ENCODE measurements at regions not wholly inside any gene's neighbourhood (a gene's known extent, or its start where the extent isn't known, plus 50 kb on each side); places are given as distances from the start of the nearest gene placed in this dataset.
A peak's percentile ranks its signal among the peaks of the same experiment; 100 is the strongest.

GRCh38 chr15:48021336-48022086 lies 99.3 kb upstream of the SLC24A5 start:
- no peak overlapping the region for H3K4me3 ChIP-seq (ENCODE audit: low read depth, low read length)
- no peak for DNase-seq (ENCODE audit: low read depth)
- no peak for TF ChIP-seq CTCF (IDR thresholded peaks at IDR 0.05; ENCODE audit: insufficient read depth, low read depth, low read length)

GRCh38 chr15:48025118-48025517 lies 95.7 kb upstream of the SLC24A5 start:
- peak; percentile 36 for TF ChIP-seq CTCF (IDR thresholded peaks at IDR 0.05; ENCODE audit: insufficient read depth, low read depth, low read length)
- DNase-seq (ENCODE audit: low read depth): peak; percentile 12

GRCh38 chr15:48028712-48029111 lies 92.1 kb upstream of the SLC24A5 start:
- no peak for DNase-seq (ENCODE audit: low read depth)
- TF ChIP-seq CTCF (IDR thresholded peaks at IDR 0.05; ENCODE audit: insufficient read depth, low read depth, low read length): no peak
- no peak overlapping the region for H3K4me3 ChIP-seq (ENCODE audit: low read depth, low read length)

More at GRCh38 chr15:48025118-48025517, 95.7 kb upstream of the SLC24A5 start:
- H3K4me3 ChIP-seq (ENCODE audit: low read depth, low read length): no peak overlapping the region

- TF ChIP-seq CTCF (IDR thresholded peaks at IDR 0.05; ENCODE audit: insufficient read depth, low read depth, low read length): no peak
- no peak for DNase-seq (ENCODE audit: low read depth)
- no peak overlapping the region for H3K4me3 ChIP-seq (ENCODE audit: low read depth, low read length)
Measured at GRCh38 chr15:48029642-48030041, 91.1 kb upstream of the SLC24A5 start.

GRCh38 chr15:48031466-48031865 lies 89.3 kb upstream of the SLC24A5 start:
- no peak overlapping the region for H3K4me3 ChIP-seq (ENCODE audit: low read depth, low read length)
- no peak for DNase-seq (ENCODE audit: low read depth)
- no peak for TF ChIP-seq CTCF (IDR thresholded peaks at IDR 0.05; ENCODE audit: insufficient read depth, low read depth, low read length)

- TF ChIP-seq CTCF (IDR thresholded peaks at IDR 0.05; ENCODE audit: insufficient read depth, low read depth, low read length): no peak
- no peak for DNase-seq (ENCODE audit: low read depth)
- H3K4me3 ChIP-seq (ENCODE audit: low read depth, low read length): no peak overlapping the region
Measured at GRCh38 chr15:48031973-48032372, 88.8 kb upstream of the SLC24A5 start.

- H3K4me3 ChIP-seq (ENCODE audit: low read depth, low read length): no peak overlapping the region
- TF ChIP-seq CTCF (IDR thresholded peaks at IDR 0.05; ENCODE audit: insufficient read depth, low read depth, low read length): no peak
- DNase-seq (ENCODE audit: low read depth): no peak
Measured at GRCh38 chr15:48032911-48033310, 87.9 kb upstream of the SLC24A5 start.

Measured in fibroblast of villous mesenchyme (primary cell).